Activated B cell treated with CpG ODN at 0.5 μM for 24 hours (primary cell): ENCODE measurements at regions not wholly inside any gene's neighbourhood (a gene's known extent, or its start where the extent isn't known, plus 50 kb on each side); places are given as distances from the start of the nearest gene placed in this dataset.

Source experiments
- ATAC-seq: fragments of 200-7000 bp; cut with Tn5 transposase; one replicate; pipeline ENCODE4 v1.10.0; 2021; ENCODE audit warnings: low read depth, mild to moderate bottlenecking, moderate library complexity
- CTCF ChIA-PET: fragments of 350-600 bp; sonication (Branson Sonifier 250); formaldehyde crosslinking; loops from one replicate; lab custom pipeline; 2021; ENCODE audit warnings: antibody characterized with exemption; lab: Charles Lee
- POLR2A ChIA-PET: fragments of 350-600 bp; sonication (Branson Sonifier 250); formaldehyde crosslinking; loops from one replicate; lab custom pipeline; 2021; ENCODE audit warnings: antibody characterized with exemption; lab: Charles Lee
- DNase-seq: peaks from one replicate; pipeline ENCODE4 v3.0.0; 2022
- H3K27ac Mint-ChIP-seq: one replicate; pipeline ENCODE4 v1.8.0; 2020; ENCODE audit warnings: mixed read lengths
- H3K27me3 Mint-ChIP-seq: one replicate; pipeline ENCODE4 v1.8.0; 2021; ENCODE audit warnings: mixed read lengths
- H3K36me3 Mint-ChIP-seq: one replicate; pipeline ENCODE4 v1.8.0; 2021; ENCODE audit warnings: low read depth, mixed read lengths
- H3K4me1 Mint-ChIP-seq: one replicate; pipeline ENCODE4 v1.8.0; 2021; ENCODE audit warnings: mixed read lengths
- H3K4me3 Mint-ChIP-seq: one replicate; pipeline ENCODE4 v1.8.0; 2020; ENCODE audit warnings: mild to moderate bottlenecking, mixed read lengths
- H3K9me3 Mint-ChIP-seq: one replicate; pipeline ENCODE4 v1.8.0; 2020; ENCODE audit warnings: mixed read lengths
- intact Hi-C: fragments of 100-400 bp; cut with micrococcal nuclease; formaldehyde crosslinking; loops from one replicate; pipeline ENCODE4 v1.15.1; 2024
- TF ChIP-seq, protein P1 (sequence below): fragments of 200-600 bp; IDR thresholded peaks from one replicate; pipeline ENCODE4 v1.8.0; 2022; ENCODE audit warnings: antibody characterized with exemption, mild to moderate bottlenecking

DNA sequence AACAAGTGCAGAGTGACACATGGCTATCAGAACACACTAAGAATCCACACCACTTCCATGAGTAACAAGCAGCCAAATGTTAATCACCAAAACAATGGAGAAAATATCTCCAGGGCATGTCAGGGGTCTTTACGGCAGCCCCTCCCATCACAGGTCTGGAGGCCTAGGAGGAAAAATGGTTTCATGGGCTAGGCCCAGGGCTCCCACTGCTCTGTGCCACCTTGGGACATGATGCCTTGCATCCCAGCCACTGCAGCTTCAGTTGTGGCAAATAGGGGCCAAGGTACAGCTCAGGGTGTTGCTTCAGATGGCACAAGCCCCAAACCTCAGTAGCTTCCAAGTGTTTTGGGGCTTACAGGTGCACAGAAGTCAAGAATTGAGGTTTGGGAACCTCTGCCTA is 66.6 kb downstream of the NEURL3 start:
- peaks cover 1% of the 10 kb centered on the region for H3K36me3 Mint-ChIP-seq
- H3K9me3 Mint-ChIP-seq, result peaks cover 17% of the 10 kb centered on the region
- ATAC-seq (no peak), DNase-seq (no peak)
- TF ChIP-seq, protein P1, sequence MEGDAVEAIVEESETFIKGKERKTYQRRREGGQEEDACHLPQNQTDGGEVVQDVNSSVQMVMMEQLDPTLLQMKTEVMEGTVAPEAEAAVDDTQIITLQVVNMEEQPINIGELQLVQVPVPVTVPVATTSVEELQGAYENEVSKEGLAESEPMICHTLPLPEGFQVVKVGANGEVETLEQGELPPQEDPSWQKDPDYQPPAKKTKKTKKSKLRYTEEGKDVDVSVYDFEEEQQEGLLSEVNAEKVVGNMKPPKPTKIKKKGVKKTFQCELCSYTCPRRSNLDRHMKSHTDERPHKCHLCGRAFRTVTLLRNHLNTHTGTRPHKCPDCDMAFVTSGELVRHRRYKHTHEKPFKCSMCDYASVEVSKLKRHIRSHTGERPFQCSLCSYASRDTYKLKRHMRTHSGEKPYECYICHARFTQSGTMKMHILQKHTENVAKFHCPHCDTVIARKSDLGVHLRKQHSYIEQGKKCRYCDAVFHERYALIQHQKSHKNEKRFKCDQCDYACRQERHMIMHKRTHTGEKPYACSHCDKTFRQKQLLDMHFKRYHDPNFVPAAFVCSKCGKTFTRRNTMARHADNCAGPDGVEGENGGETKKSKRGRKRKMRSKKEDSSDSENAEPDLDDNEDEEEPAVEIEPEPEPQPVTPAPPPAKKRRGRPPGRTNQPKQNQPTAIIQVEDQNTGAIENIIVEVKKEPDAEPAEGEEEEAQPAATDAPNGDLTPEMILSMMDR, result no peak
- ChIA-PET POLR2A (no interaction called here), CTCF (no interaction called here)
- no peaks in the 10 kb centered on the region for H3K4me1 Mint-ChIP-seq
- no peak overlapping the region for H3K4me3 Mint-ChIP-seq
- no peak overlapping the region for H3K27ac Mint-ChIP-seq
- intact Hi-C loops, result no loop called here
- peaks cover 19% of the 10 kb centered on the region for H3K27me3 Mint-ChIP-seq

DNA sequence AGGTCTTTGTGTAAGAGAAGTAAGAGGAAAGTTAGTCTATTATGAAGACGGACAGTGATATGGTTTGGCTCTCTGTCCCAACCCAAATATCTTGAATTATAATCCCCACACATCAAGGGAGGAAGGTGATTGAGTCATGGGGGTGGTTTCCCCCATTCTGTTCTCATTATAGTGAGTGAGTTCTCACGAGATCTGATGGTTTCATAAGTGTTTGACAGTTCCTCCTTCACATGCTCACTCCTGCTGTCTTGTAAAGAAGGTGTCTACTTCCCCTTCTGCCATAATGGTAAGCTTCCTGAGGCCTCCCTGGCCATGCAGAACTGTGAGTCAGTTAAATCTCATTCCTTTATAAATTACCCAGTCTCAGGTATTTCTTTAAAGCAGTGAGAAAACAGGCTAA is 67.6 kb downstream of the NEURL3 start:
- no peak for ATAC-seq
- DNase-seq, result no peak
- TF ChIP-seq, protein P1, result no peak
- Mint-ChIP-seq H3K27ac (no peak overlapping the region), H3K27me3 (peaks cover 18% of the 10 kb centered on the region), H3K4me1 (no peaks in the 10 kb centered on the region), H3K9me3 (peaks cover 17% of the 10 kb centered on the region), H3K4me3 (no peak overlapping the region), H3K36me3 (peaks cover 1% of the 10 kb centered on the region)
- ChIA-PET CTCF (no interaction called here), POLR2A (no interaction called here)
- intact Hi-C loops, result no loop called here

GRCh38 chr2:96436961-96437360 is 68.2 kb downstream of the NEURL3 start:
- TF ChIP-seq, protein P1, result no peak
- Mint-ChIP-seq H3K4me1 (no peaks in the 10 kb centered on the region), H3K27me3 (peaks cover 16% of the 10 kb centered on the region), H3K36me3 (peaks cover 1% of the 10 kb centered on the region), H3K4me3 (no peak overlapping the region), H3K27ac (no peak overlapping the region), H3K9me3 (peaks cover 17% of the 10 kb centered on the region)
- ATAC-seq (no peak), DNase-seq (no peak)
- intact Hi-C loops, result no loop called here
- POLR2A ChIA-PET, result interaction anchor here (0.6 kb wide), 1 partner anchor 123 kb away, joined by 5 read pairs; no protein-coding TSS in a partner anchor
- CTCF ChIA-PET, result interaction anchor here (1.0 kb wide), 1 partner anchor 29 kb away, joined by 4 read pairs; no protein-coding TSS in a partner anchor

DNA sequence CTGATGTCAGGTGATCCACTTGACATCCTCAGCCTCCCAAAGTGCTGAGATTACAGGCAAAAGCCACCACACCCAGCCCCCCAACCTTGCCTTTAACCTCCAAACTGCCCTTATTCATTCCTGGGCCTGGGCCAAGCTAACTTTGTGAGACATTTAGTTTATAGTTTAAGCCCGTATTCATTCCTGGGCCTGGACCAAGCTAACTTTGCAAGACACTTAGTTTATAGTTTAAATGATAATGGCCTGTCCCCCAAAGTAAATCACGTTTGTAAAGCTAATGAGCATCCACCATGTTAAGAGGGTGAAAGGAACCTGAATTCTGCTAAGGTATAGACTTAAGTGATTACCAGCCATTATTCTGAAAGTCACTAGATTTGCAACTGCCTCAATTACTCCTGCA is 68.7 kb downstream of the NEURL3 start:
- POLR2A ChIA-PET, result interaction anchor here (0.6 kb wide), 1 partner anchor 124 kb away, joined by 5 read pairs; no protein-coding TSS in a partner anchor
- intact Hi-C loops, result no loop called here
- H3K9me3 Mint-ChIP-seq, result peaks cover 17% of the 10 kb centered on the region
- no peak overlapping the region for H3K4me3 Mint-ChIP-seq
- no peak for ATAC-seq
- CTCF ChIA-PET, result interaction anchor here (1.0 kb wide), 1 partner anchor 29 kb away, joined by 4 read pairs; no protein-coding TSS in a partner anchor
- peaks cover 1% of the 10 kb centered on the region for H3K36me3 Mint-ChIP-seq
- TF ChIP-seq, protein P1, result no peak
- H3K27ac Mint-ChIP-seq, result no peak overlapping the region
- no peaks in the 10 kb centered on the region for H3K4me1 Mint-ChIP-seq
- no peak for DNase-seq
- H3K27me3 Mint-ChIP-seq, result peaks cover 14% of the 10 kb centered on the region

DNA sequence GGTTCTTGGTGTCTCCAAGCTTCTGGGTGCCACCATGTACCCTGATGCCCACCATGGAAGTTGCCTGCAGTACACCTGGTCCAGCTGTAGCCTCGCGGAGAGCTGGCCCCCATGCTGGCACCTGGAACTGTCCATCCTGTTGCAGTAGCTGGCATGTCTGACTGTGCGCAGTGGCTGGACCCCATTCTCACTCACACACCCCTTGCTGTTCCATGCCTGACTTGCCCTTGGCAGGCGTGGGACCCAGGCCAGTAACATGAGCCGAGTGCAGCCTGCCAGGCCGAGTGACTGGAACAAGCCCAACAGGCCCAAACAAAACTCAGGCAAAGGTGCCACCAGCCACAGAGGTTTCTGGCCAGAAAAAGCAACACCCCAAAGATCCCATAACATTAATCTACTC is 73.8 kb downstream of the NEURL3 start:
- Mint-ChIP-seq H3K4me3 (no peak overlapping the region), H3K4me1 (no peaks in the 10 kb centered on the region), H3K27ac (no peak overlapping the region), H3K27me3 (peaks cover 26% of the 10 kb centered on the region), H3K9me3 (peaks cover 15% of the 10 kb centered on the region), H3K36me3 (no peaks in the 10 kb centered on the region)
- intact Hi-C loops, result no loop called here
- TF ChIP-seq, protein P1, result no peak
- no peak for DNase-seq
- no peak for ATAC-seq
- CTCF ChIA-PET, result no interaction called here
- POLR2A ChIA-PET, result no interaction called here
